Mesothelial cell of epicardium (in vitro differentiated cells): ENCODE measurements at regions not wholly inside any gene's neighbourhood (a gene's known extent, or its start where the extent isn't known, plus 50 kb on each side); places are given as distances from the start of the nearest gene placed in this dataset.

Source experiments
- DNase-seq, 2 experiments: peaks; one replicate each; pipeline ENCODE4 v3.0.0; 2021; ENCODE audit warnings: low spot score in 2 of 2; ENCODE audit not compliant: unreplicated experiment in 2 of 2
- H3K27ac Mint-ChIP-seq: 2 replicates; pipeline ENCODE4 v1.8.0; 2021; ENCODE audit warnings: mixed read lengths
- H3K27me3 Mint-ChIP-seq: 2 replicates; pipeline ENCODE4 v1.8.0; 2021; ENCODE audit warnings: low read depth, mixed read lengths
- H3K36me3 Mint-ChIP-seq: 2 replicates; pipeline ENCODE4 v1.8.0; 2021; ENCODE audit warnings: mixed read lengths
- H3K4me1 Mint-ChIP-seq: 2 replicates; pipeline ENCODE4 v1.8.0; 2021; ENCODE audit warnings: mixed read lengths
- H3K4me3 Mint-ChIP-seq: 2 replicates; pipeline ENCODE4 v1.8.0; 2021; ENCODE audit warnings: mild to moderate bottlenecking, moderate library complexity, mixed read lengths
- H3K9me3 Mint-ChIP-seq: 2 replicates; pipeline ENCODE4 v1.8.0; 2021; ENCODE audit warnings: mixed read lengths
- TF ChIP-seq, protein P1 (sequence below): fragments of 200-600 bp; sonication (generic); IDR thresholded peaks from one replicate; pipeline ENCODE4 v1.5.0; 2021; ENCODE audit warnings: antibody characterized with exemption; ENCODE audit not compliant: unreplicated experiment

DNA sequence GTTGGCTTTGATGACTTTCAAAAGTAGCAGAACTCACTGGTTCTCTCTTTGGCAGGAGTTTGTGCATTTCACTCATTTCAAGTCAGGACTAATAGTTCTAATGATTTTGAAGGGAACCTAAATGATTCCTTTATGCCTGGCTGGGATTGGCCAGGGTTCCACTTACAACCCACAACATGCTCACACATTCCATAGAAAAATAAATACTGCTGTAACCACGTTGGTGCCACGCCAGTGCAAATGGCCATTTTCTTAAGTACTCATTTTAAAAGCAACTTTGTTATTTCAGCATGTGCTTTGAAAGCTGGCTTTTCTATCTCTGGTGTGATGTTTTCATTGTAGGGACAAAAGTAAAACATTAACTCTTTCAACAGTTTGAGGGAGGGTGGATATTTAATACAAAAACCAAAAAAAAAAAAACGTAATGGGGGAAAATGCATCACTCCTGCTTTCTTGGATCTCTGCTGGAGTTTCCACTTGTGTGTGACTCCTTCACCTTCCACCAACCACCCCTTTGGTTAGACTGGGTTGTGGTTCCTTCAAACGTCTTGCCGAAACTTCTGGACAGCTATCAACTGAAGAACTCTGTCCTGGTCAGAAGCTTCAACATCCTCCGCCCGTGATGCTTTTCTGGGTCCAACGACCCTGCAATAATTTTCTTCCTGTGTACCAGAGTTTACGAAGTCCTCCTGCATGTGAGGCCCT, 300.4 kb upstream of the RUNX1 start:
- H3K36me3 Mint-ChIP-seq = no peaks in the 10 kb centered on the region
- TF ChIP-seq, protein P1, sequence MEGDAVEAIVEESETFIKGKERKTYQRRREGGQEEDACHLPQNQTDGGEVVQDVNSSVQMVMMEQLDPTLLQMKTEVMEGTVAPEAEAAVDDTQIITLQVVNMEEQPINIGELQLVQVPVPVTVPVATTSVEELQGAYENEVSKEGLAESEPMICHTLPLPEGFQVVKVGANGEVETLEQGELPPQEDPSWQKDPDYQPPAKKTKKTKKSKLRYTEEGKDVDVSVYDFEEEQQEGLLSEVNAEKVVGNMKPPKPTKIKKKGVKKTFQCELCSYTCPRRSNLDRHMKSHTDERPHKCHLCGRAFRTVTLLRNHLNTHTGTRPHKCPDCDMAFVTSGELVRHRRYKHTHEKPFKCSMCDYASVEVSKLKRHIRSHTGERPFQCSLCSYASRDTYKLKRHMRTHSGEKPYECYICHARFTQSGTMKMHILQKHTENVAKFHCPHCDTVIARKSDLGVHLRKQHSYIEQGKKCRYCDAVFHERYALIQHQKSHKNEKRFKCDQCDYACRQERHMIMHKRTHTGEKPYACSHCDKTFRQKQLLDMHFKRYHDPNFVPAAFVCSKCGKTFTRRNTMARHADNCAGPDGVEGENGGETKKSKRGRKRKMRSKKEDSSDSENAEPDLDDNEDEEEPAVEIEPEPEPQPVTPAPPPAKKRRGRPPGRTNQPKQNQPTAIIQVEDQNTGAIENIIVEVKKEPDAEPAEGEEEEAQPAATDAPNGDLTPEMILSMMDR = no peak
- H3K4me1 Mint-ChIP-seq = peaks cover 4% of the 10 kb centered on the region
- no peak for DNase-seq
- H3K9me3 Mint-ChIP-seq = peaks cover 10% of the 10 kb centered on the region
- no peak overlapping the region for H3K27ac Mint-ChIP-seq
- H3K4me3 Mint-ChIP-seq = no peak overlapping the region
- no peaks in the 10 kb centered on the region for H3K27me3 Mint-ChIP-seq

DNA sequence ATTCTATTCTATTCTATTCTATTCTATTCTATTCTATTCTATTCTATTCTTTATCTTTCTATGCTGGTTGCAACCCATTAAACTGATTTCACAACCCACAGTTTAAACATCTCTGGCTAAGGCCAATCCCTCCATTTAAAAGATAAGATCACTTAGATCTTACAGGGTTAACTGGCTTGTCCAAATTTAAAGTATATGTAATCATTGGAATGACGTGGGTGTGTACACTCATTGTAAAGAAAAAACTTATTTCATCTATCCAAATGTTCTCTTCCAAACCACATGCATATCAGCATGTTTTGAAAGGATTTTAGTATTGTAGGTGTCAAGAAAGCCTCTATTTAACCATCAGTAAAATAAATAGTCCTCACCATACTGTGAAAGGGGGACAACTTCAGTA, 299.6 kb upstream of the RUNX1 start:
- Mint-ChIP-seq H3K4me1 (peaks cover 4% of the 10 kb centered on the region), H3K27ac (no peak overlapping the region), H3K9me3 (peaks cover 4% of the 10 kb centered on the region), H3K4me3 (no peak overlapping the region), H3K36me3 (no peaks in the 10 kb centered on the region), H3K27me3 (no peaks in the 10 kb centered on the region)
- no peak for DNase-seq
- TF ChIP-seq, protein P1 = no peak

- no peak overlapping the region for H3K27ac Mint-ChIP-seq
- no peaks in the 10 kb centered on the region for H3K36me3 Mint-ChIP-seq
- no peaks in the 10 kb centered on the region for H3K27me3 Mint-ChIP-seq
- H3K4me1 Mint-ChIP-seq = peaks cover 7% of the 10 kb centered on the region
- TF ChIP-seq, protein P1 = no peak
- H3K4me3 Mint-ChIP-seq = no peak overlapping the region
- peaks cover 4% of the 10 kb centered on the region for H3K9me3 Mint-ChIP-seq
- DNase-seq = no peak
Observed at GRCh38 chr21:35346697-35347096, 297.6 kb upstream of the RUNX1 start.

GRCh38 chr21:35345954-35346353, 296.9 kb upstream of the RUNX1 start:
- H3K4me3 Mint-ChIP-seq = no peak overlapping the region
- no peaks in the 10 kb centered on the region for H3K36me3 Mint-ChIP-seq
- H3K4me1 Mint-ChIP-seq = peaks cover 7% of the 10 kb centered on the region
- DNase-seq = no peak
- TF ChIP-seq, protein P1 = no peak
- peaks cover 4% of the 10 kb centered on the region for H3K9me3 Mint-ChIP-seq
- no peak overlapping the region for H3K27ac Mint-ChIP-seq
- no peaks in the 10 kb centered on the region for H3K27me3 Mint-ChIP-seq

GRCh38 chr21:35344582-35344981, 295.5 kb upstream of the RUNX1 start:
- Mint-ChIP-seq H3K9me3 (peaks cover 4% of the 10 kb centered on the region), H3K4me3 (no peak overlapping the region), H3K36me3 (no peaks in the 10 kb centered on the region), H3K4me1 (peaks cover 7% of the 10 kb centered on the region), H3K27me3 (no peaks in the 10 kb centered on the region), H3K27ac (no peak overlapping the region)
- TF ChIP-seq, protein P1 = no peak
- DNase-seq = no peak
